AG04450 (cell line): ENCODE measurements at regions not wholly inside any gene's neighbourhood (a gene's known extent, or its start where the extent isn't known, plus 50 kb on each side); places are given as distances from the start of the nearest gene placed in this dataset.

Experiments used
- CTCF ChIA-PET: fragments of 300-600, 350-600 bp; formaldehyde crosslinking; extraction: SDS; loops from one replicate; lab custom pipeline; 2022; ENCODE audit warnings: antibody characterized with exemption, inconsistent platforms; lab: Charles Lee
- POLR2A ChIA-PET: fragments of 350-600 bp; formaldehyde crosslinking; extraction: SDS; loops from one replicate; lab custom pipeline; 2021; ENCODE audit warnings: antibody characterized with exemption, inconsistent platforms; lab: Yijun Ruan, JAX
- DNase-seq: peaks from one replicate; pipeline ENCODE4 v3.0.0-alpha.2; 2011; ENCODE audit warnings: low read depth, low spot score
- H3K27ac ChIP-seq: one replicate; pipeline ENCODE4 v1.5.1; 2012; ENCODE audit warnings: low read depth, low read length, control low read depth
- H3K27me3 ChIP-seq: one replicate; pipeline ENCODE4 v1.6.0; 2012; ENCODE audit warnings: low read length; ENCODE audit not compliant: control insufficient read depth, insufficient read depth
- H3K4me3 ChIP-seq: 2 replicates; pipeline ENCODE4 v1.5.1; 2011; ENCODE audit warnings: mild to moderate bottlenecking, low read depth, low read length, control low read depth
- H3K9me3 ChIP-seq: 2 replicates; pipeline ENCODE4 v1.5.1; 2012; ENCODE audit warnings: low read length; ENCODE audit not compliant: control insufficient read depth, insufficient read depth
- TF ChIP-seq, protein P1 (sequence below): IDR thresholded peaks from 2 replicates; pipeline ENCODE4 v1.5.1; 2011; ENCODE audit warnings: low read depth, low read length, control low read depth, inconsistent platforms

DNA sequence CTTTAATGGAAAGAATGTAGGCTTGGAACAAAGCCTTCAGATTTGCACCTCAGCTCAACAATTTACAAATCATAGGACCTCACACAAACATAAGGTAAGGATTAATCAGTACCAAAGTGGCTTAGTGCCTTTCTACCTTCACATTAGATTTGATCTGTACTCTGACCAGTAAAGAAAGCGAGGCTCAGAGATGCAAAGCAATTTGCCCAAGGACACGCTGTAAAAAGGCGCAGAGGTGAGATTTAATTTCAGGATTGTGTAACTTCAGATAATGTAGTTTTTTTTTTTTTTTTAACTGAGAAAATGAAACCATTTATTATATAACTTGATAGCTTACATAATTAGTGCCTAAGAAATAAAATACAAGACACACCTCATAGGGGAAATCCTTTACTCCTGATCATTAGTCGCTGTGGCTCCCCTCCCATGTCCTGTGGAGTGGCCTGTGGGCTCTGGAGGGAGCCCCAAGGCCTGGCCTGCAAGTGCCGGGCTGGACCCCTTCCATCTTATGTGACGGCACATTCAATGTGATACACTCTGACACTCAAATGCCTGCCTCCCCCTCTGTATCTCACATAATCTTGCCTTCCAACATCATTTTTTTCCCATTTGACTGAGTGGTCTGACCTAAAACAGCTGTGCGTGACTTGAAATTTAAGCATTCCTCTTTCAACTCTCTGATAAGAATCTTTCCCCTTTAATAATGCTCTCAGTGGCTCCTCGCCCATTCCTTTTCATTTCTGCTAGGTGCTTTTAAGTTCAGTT, 426.5 kb upstream of the DAB1 start:
- POLR2A ChIA-PET = no interaction called here
- Histone ChIP-seq H3K9me3 (no peaks in the 10 kb centered on the region), H3K27ac (no peak overlapping the region), H3K27me3 (no peaks in the 10 kb centered on the region), H3K4me3 (no peak overlapping the region)
- TF ChIP-seq, protein P1, sequence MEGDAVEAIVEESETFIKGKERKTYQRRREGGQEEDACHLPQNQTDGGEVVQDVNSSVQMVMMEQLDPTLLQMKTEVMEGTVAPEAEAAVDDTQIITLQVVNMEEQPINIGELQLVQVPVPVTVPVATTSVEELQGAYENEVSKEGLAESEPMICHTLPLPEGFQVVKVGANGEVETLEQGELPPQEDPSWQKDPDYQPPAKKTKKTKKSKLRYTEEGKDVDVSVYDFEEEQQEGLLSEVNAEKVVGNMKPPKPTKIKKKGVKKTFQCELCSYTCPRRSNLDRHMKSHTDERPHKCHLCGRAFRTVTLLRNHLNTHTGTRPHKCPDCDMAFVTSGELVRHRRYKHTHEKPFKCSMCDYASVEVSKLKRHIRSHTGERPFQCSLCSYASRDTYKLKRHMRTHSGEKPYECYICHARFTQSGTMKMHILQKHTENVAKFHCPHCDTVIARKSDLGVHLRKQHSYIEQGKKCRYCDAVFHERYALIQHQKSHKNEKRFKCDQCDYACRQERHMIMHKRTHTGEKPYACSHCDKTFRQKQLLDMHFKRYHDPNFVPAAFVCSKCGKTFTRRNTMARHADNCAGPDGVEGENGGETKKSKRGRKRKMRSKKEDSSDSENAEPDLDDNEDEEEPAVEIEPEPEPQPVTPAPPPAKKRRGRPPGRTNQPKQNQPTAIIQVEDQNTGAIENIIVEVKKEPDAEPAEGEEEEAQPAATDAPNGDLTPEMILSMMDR = no peak
- CTCF ChIA-PET = no interaction called here
- no peak for DNase-seq

DNA sequence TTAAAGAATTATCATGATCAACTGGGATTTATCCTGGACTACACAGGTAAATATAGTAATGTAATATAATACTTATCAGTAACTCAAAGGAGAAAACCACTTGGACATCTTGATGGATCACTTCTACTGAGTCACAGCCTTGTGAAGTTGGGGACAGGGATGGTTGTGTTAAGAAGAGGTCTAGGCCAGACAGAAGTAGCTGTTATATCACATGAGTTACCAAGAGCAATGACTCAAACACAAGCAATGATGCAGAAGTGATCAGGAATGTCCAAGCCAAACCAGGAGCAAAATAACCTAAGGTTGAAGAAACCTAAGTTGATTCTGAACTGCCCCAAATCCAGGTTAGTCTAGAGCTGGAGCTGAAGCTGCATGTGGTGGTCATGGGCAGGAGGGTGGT, 424.5 kb upstream of the DAB1 start:
- H3K27ac ChIP-seq = no peak overlapping the region
- TF ChIP-seq, protein P1 = no peak
- H3K4me3 ChIP-seq = no peak overlapping the region
- H3K27me3 ChIP-seq = no peaks in the 10 kb centered on the region
- POLR2A ChIA-PET = no interaction called here
- H3K9me3 ChIP-seq = no peaks in the 10 kb centered on the region
- DNase-seq = no peak
- CTCF ChIA-PET = no interaction called here

DNA sequence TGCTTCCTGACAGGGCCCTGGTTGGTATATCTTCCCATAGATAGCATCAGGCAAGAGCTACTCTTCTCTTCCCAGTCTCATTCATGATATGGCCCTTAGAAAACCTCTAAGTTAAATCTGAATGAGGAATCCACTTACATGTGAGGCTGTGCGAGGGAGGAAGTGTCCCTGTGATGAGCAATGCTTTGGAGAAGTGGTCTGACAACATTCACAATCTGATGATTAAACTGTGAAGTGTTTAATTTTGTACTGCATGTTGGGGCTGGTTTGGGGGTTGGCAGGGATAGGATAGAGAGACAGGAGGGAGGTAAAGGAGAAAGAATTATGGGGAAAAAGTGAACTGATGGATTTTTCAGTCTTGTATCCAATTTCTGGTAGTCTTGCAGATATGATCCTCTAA, 421.2 kb upstream of the DAB1 start:
- Histone ChIP-seq H3K27me3 (no peaks in the 10 kb centered on the region), H3K27ac (no peak overlapping the region), H3K4me3 (no peak overlapping the region), H3K9me3 (peaks cover 9% of the 10 kb centered on the region)
- CTCF ChIA-PET = no interaction called here
- TF ChIP-seq, protein P1 = no peak
- no peak for DNase-seq
- POLR2A ChIA-PET = no interaction called here

DNA sequence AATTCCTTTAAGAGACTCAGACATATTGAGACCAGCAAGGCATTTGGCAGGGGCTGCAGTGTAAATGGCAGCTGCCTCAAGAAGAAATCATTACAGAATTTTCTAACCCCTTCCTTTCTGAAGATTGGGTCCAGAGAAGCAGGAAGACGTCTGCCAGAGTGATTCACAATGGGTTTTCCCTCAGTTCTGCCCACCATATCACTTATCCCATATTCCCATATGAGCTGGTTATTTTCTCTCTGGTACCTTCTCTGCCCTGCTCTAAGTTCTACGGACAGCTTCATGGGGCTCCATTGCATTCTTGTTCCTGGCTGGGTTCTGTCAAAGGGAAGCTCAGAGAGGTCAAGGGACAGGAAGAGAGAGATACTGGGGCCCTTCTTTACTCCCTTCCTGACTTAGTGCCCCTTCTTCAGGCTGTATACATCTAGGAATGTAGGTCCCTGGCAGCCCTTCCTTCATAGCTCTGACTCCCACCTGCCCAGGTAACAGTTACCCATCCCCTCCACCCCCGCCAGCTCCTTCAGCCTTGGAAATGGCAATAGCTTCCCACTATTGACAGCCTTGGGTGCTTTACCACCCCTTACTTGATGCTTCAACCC, 420.6 kb upstream of the DAB1 start:
- ChIA-PET POLR2A (no interaction called here), CTCF (no interaction called here)
- no peak for DNase-seq
- Histone ChIP-seq H3K27me3 (no peaks in the 10 kb centered on the region), H3K4me3 (no peak overlapping the region), H3K27ac (no peak overlapping the region), H3K9me3 (peaks cover 9% of the 10 kb centered on the region)
- TF ChIP-seq, protein P1 = no peak

DNA sequence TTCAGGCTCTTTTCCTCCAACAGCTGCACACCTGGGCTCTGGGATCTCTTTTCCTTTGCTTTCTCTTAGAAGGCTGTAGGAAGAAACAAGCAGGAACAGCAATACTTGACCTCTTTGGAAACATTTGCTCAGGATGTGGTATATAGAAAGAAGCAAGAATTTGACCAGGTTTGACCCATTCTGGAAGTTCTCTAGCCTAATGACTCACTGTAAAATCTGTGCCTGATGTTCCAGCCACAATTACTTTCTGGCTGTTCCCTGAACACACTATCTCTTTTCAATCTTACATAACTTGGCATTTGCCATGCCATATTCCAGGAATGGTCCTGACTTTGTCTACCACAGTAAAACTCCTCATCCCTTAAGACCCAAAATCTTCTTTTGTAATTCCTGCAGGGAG, 419.9 kb upstream of the DAB1 start:
- ChIA-PET CTCF (no interaction called here), POLR2A (no interaction called here)
- Histone ChIP-seq H3K4me3 (no peak overlapping the region), H3K9me3 (peaks cover 9% of the 10 kb centered on the region), H3K27ac (no peak overlapping the region), H3K27me3 (no peaks in the 10 kb centered on the region)
- TF ChIP-seq, protein P1 = no peak
- DNase-seq = no peak
